ENCODE measurements at regions not wholly inside any gene's neighbourhood (a gene's known extent, or its start where the extent isn't known, plus 50 kb on each side); places are given as distances from the start of the nearest gene placed in this dataset.
A peak's percentile ranks its signal among the peaks of the same experiment; 100 is the strongest.

- intact Hi-C loops (cut with DNase I), result no loop called here
- ATAC-seq (ENCODE audit: poor library complexity) (peak; percentile 63), DNase-seq (no peak)
Measured at GRCh38 chr5:138653502-138653901, 78.3 kb upstream of the HSPA9 start.

- DNase-seq (no peak), ATAC-seq (ENCODE audit: poor library complexity) (no peak)
- intact Hi-C loops (cut with DNase I), result no loop called here
Measured at GRCh38 chr5:138651767-138652117, 76.5 kb upstream of the HSPA9 start.

- ATAC-seq (ENCODE audit: poor library complexity) (no peak), DNase-seq (no peak)
- intact Hi-C loops (cut with DNase I), result no loop called here
Measured at GRCh38 chr5:138651058-138651766, 76.0 kb upstream of the HSPA9 start.

GRCh38 chr5:138650196-138650595, 75.0 kb upstream of the HSPA9 start:
- ATAC-seq (ENCODE audit: poor library complexity) (no peak), DNase-seq (no peak)
- intact Hi-C loops (cut with DNase I), result no loop called here

- intact Hi-C loops (cut with DNase I), result loop anchor here (10.0 kb wide), 1 partner anchor 605 kb away; no protein-coding TSS in a partner anchor
- no peak for ATAC-seq (ENCODE audit: poor library complexity)
- DNase-seq, result no peak
Measured at GRCh38 chr5:138649775-138650174, 74.6 kb upstream of the HSPA9 start.

GRCh38 chr5:138649316-138649720, 74.1 kb upstream of the HSPA9 start:
- DNase-seq (no peak), ATAC-seq (ENCODE audit: poor library complexity) (peak; percentile 21)
- intact Hi-C loops (cut with DNase I), result loop anchor here (10.0 kb wide), 1 partner anchor 605 kb away; no protein-coding TSS in a partner anchor

- intact Hi-C loops (cut with DNase I), result loop anchor here (10.0 kb wide), 1 partner anchor 606 kb away; no protein-coding TSS in a partner anchor
- no peak for ATAC-seq (ENCODE audit: poor library complexity)
- no peak for DNase-seq
Measured at GRCh38 chr5:138648841-138649240, 73.6 kb upstream of the HSPA9 start.

GRCh38 chr5:138647794-138648410, 72.7 kb upstream of the HSPA9 start:
- DNase-seq, result no peak
- intact Hi-C loops (cut with DNase I), result loop anchor here (10.0 kb wide), 1 partner anchor 607 kb away; no protein-coding TSS in a partner anchor
- ATAC-seq (ENCODE audit: poor library complexity), result no peak

GRCh38 chr5:138647261-138647788, 72.1 kb upstream of the HSPA9 start:
- DNase-seq (no peak), ATAC-seq (ENCODE audit: poor library complexity) (no peak)
- intact Hi-C loops (cut with DNase I), result loop anchor here (10.0 kb wide), 1 partner anchor 607 kb away; no protein-coding TSS in a partner anchor

GRCh38 chr5:138646671-138647070, 71.5 kb upstream of the HSPA9 start:
- DNase-seq (no peak), ATAC-seq (ENCODE audit: poor library complexity) (no peak)
- intact Hi-C loops (cut with DNase I), result loop anchor here (10.0 kb wide), 1 partner anchor 608 kb away; no protein-coding TSS in a partner anchor

- ATAC-seq (ENCODE audit: poor library complexity) (no peak), DNase-seq (no peak)
- intact Hi-C loops (cut with DNase I), result loop anchor here (10.0 kb wide), 1 partner anchor 609 kb away; no protein-coding TSS in a partner anchor
Measured at GRCh38 chr5:138645778-138646575, 70.8 kb upstream of the HSPA9 start.

- intact Hi-C loops (cut with DNase I), result loop anchor here (10.0 kb wide), 1 partner anchor 612 kb away; no protein-coding TSS in a partner anchor
Measured at GRCh38 chr5:138643040-138643791, 68.0 kb upstream of the HSPA9 start.

GRCh38 chr5:138641547-138642298, 66.5 kb upstream of the HSPA9 start:
- ATAC-seq (ENCODE audit: poor library complexity), result peak; percentile 80
- intact Hi-C loops (cut with DNase I), result loop anchor here (10.0 kb wide), 1 partner anchor 613 kb away; no protein-coding TSS in a partner anchor
- DNase-seq, result peak; percentile 80

More at GRCh38 chr5:138643040-138643791, 68.0 kb upstream of the HSPA9 start:
- DNase-seq, result no peak
- ATAC-seq (ENCODE audit: poor library complexity), result peak; percentile 45

- no peak for ATAC-seq (ENCODE audit: poor library complexity)
- intact Hi-C loops (cut with DNase I), result loop anchor here (10.0 kb wide), 1 partner anchor 614 kb away; no protein-coding TSS in a partner anchor
Measured at GRCh38 chr5:138640646-138641254, 65.5 kb upstream of the HSPA9 start.

GRCh38 chr5:138640138-138640537, 64.9 kb upstream of the HSPA9 start:
- ATAC-seq (ENCODE audit: poor library complexity) (no peak), DNase-seq (no peak)
- intact Hi-C loops (cut with DNase I), result loop anchor here (10.0 kb wide), 1 partner anchor 615 kb away; no protein-coding TSS in a partner anchor

More at GRCh38 chr5:138640646-138641254, 65.5 kb upstream of the HSPA9 start:
- DNase-seq, result no peak

- no peak for ATAC-seq (ENCODE audit: poor library complexity)
- no peak for DNase-seq
- intact Hi-C loops (cut with DNase I), result no loop called here
Measured at GRCh38 chr5:138639326-138639725, 64.1 kb upstream of the HSPA9 start.

- DNase-seq (no peak), ATAC-seq (ENCODE audit: poor library complexity) (no peak)
- intact Hi-C loops (cut with DNase I), result no loop called here
Measured at GRCh38 chr5:138637256-138637655, 62.1 kb upstream of the HSPA9 start.

Measured in Right ventricle myocardium superior (tissue), 1 donor.